B cell (primary cell): ENCODE measurements at regions not wholly inside any gene's neighbourhood (a gene's known extent, or its start where the extent isn't known, plus 50 kb on each side); places are given as distances from the start of the nearest gene placed in this dataset.

Source experiments
- ATAC-seq: fragments of 200-7000 bp; cut with Tn5 transposase; one replicate; pipeline ENCODE4 v1.10.0; 2021; ENCODE audit warnings: low read depth, mild to moderate bottlenecking, moderate number of reproducible peaks, moderate library complexity
- CTCF ChIA-PET: fragments of 350-600 bp; sonication (Branson Sonifier 250); formaldehyde crosslinking; loops from one replicate; lab custom pipeline; 2021; ENCODE audit warnings: antibody characterized with exemption, inconsistent platforms; lab: Charles Lee
- POLR2A ChIA-PET: fragments of 350-600 bp; sonication (Branson Sonifier 250); formaldehyde crosslinking; loops from one replicate; lab custom pipeline; 2021; ENCODE audit warnings: antibody characterized with exemption; lab: Charles Lee
- DNase-seq: peaks from one replicate; pipeline ENCODE4 v3.0.0; 2013
- H2AFZ ChIP-seq: 2 replicates; pipeline ENCODE4 v1.6.1; 2012; ENCODE audit warnings: mild to moderate bottlenecking, low read depth, low read length; ENCODE audit not compliant: insufficient read depth, poor library complexity, severe bottlenecking
- H3K27ac ChIP-seq, 2 donors: 1 replicate in 1 of 2; 2 replicates in 1 of 2; pipeline ENCODE4 v1.5.1; 2012 to 2013; ENCODE audit warnings: low read length in 2 of 2, mild to moderate bottlenecking in 2 of 2, moderate library complexity in 1 of 2
- H3K27me3 ChIP-seq, 4 experiments: fragments of 200-600 bp in 1 of 4; sonication (generic) in 1 of 4; replicated peaks in 1 of 4; 1 replicate in 2 of 4; 2 replicates in 2 of 4; pipeline versions ENCODE4 v1.6.1 to v1.7.0; 2013 to 2016; ENCODE audit warnings: low read length in 3 of 4, mild to moderate bottlenecking in 2 of 4, mixed read lengths in 1 of 4, moderate library complexity in 1 of 4; ENCODE audit not compliant: insufficient read depth in 4 of 4, control insufficient read depth in 3 of 4; ENCODE audit errors: control extremely low read depth in 1 of 4
- H3K36me3 ChIP-seq, 2 experiments: replicated peaks in 1 of 2; 1 replicate in 1 of 2; 2 replicates in 1 of 2; pipeline versions ENCODE4 v1.6.1 to v1.7.1; 2013; ENCODE audit warnings: low read length in 1 of 2; ENCODE audit not compliant: insufficient read depth in 2 of 2, control insufficient read depth in 1 of 2; ENCODE audit errors: control extremely low read depth in 1 of 2, extremely low read depth in 1 of 2
- H3K4me1 ChIP-seq, 2 donors: fragments of 200-600 bp in 1 of 2; sonication (generic) in 1 of 2; 1 replicate in 1 of 2; 2 replicates in 1 of 2; pipeline versions ENCODE4 v1.5.1 to v1.6.1; 2013 to 2017; ENCODE audit warnings: low read length in 2 of 2; ENCODE audit not compliant: control insufficient read depth in 2 of 2, insufficient read depth in 2 of 2
- H3K4me2 ChIP-seq: replicated peaks from 2 replicates; pipeline ENCODE3; 2012; ENCODE audit warnings: mild to moderate bottlenecking, low read depth, low read length; ENCODE audit not compliant: poor library complexity, severe bottlenecking
- H3K4me3 ChIP-seq, 5 experiments: fragments of 200-600 bp in 1 of 5; sonication (generic) in 1 of 5; 1 replicate in 3 of 5; 2 replicates in 2 of 5; pipeline versions ENCODE4 v1.5.1 to v1.7.0; 2011 to 2016; ENCODE audit warnings: low read length in 4 of 5, mild to moderate bottlenecking in 4 of 5, low read depth in 2 of 5, control low read depth in 1 of 5, moderate library complexity in 1 of 5; ENCODE audit not compliant: insufficient read depth in 1 of 5; ENCODE audit errors: control extremely low read depth in 1 of 5, extremely low read depth in 1 of 5
- H3K79me2 ChIP-seq: fragments of 200-600 bp; sonication (generic); one replicate; pipeline ENCODE4 v1.6.0; 2016; ENCODE audit warnings: low read length; ENCODE audit not compliant: control insufficient read depth, insufficient read depth
- H3K9ac ChIP-seq: fragments of 200-600 bp; sonication (generic); 2 replicates; pipeline ENCODE4 v1.6.1; 2017; ENCODE audit warnings: mild to moderate bottlenecking, low read length, moderate library complexity
- H3K9me3 ChIP-seq, 3 donors: one replicate each; pipeline versions ENCODE4 v1.6.1 to v1.7.1; 2013; ENCODE audit warnings: low read length in 2 of 3; ENCODE audit not compliant: control insufficient read depth in 2 of 3, insufficient read depth in 1 of 3; ENCODE audit errors: control extremely low read depth in 1 of 3
- H4K20me1 ChIP-seq: 2 replicates; pipeline ENCODE4 v1.6.0; 2012; ENCODE audit warnings: mild to moderate bottlenecking, low read length; ENCODE audit not compliant: insufficient read depth, control insufficient read depth, poor library complexity, severe bottlenecking
- H3K27ac Mint-ChIP-seq: one replicate; pipeline ENCODE4 v1.8.0; 2021; ENCODE audit warnings: mixed read lengths
- H3K27me3 Mint-ChIP-seq: one replicate; pipeline ENCODE4 v1.8.0; 2021; ENCODE audit warnings: mixed read lengths
- H3K4me1 Mint-ChIP-seq: one replicate; pipeline ENCODE4 v1.8.0; 2021; ENCODE audit warnings: mixed read lengths
- H3K4me3 Mint-ChIP-seq: one replicate; pipeline ENCODE4 v1.8.0; 2021; ENCODE audit warnings: mixed read lengths
- H3K9me3 Mint-ChIP-seq: one replicate; pipeline ENCODE4 v1.8.0; 2022; ENCODE audit warnings: mixed read lengths; ENCODE audit not compliant: insufficient read depth
- CTCF ChIP-seq: fragments of 200-600 bp; IDR thresholded peaks from one replicate; pipeline ENCODE4 v1.8.0; 2022; ENCODE audit warnings: antibody characterized with exemption, mild to moderate bottlenecking
- EZH2 ChIP-seq: IDR thresholded peaks from 2 replicates; pipeline ENCODE4 v1.6.1; 2012; ENCODE audit warnings: borderline replicate concordance, low read depth, mild to moderate bottlenecking, moderate library complexity, low read length; ENCODE audit not compliant: insufficient read depth, poor library complexity, severe bottlenecking
- WGBS: methylation state at CpG from one replicate; pipeline ENCODE4 v1.1.5; 2013; ENCODE audit warnings: missing lambda C conversion rate; ENCODE audit not compliant: insufficient coverage; 5-methylcytosine and 5-hydroxymethylcytosine counted together
- intact Hi-C: fragments of 100-400 bp; cut with micrococcal nuclease; formaldehyde crosslinking; loops from one replicate; pipeline ENCODE4 v1.10.0; 2022

GRCh38 chr16:73161977-73162376 lies 114.0 kb upstream of the ZFHX3 start:
- H3K4me1 Mint-ChIP-seq = peaks cover 8% of the 10 kb centered on the region
- WGBS = 94% methylated on average over 3 of the region's 4 CpGs
- no peak overlapping the region for H3K9ac ChIP-seq
- ChIA-PET CTCF (no interaction called here), POLR2A (no interaction called here)
- no peaks in the 10 kb centered on the region for H3K36me3 ChIP-seq
- peaks cover 2 to 5% of the 10 kb centered on the region in 2 donors for H3K4me1 ChIP-seq
- no peaks in the 10 kb centered on the region for H3K9me3 Mint-ChIP-seq
- no peak overlapping the region for H2AFZ ChIP-seq
- H3K4me3 ChIP-seq = no peak overlapping the region
- DNase-seq (no peak), ATAC-seq (no peak)
- H4K20me1 ChIP-seq = no peaks in the 10 kb centered on the region
- intact Hi-C loops = no loop called here
- H3K27ac Mint-ChIP-seq = no peak overlapping the region
- no peaks in the 10 kb centered on the region for H3K27me3 ChIP-seq
- H3K4me3 Mint-ChIP-seq = no peak overlapping the region
- H3K27me3 Mint-ChIP-seq = peaks cover 3% of the 10 kb centered on the region
- no peaks in the 10 kb centered on the region for H3K79me2 ChIP-seq
- no peak overlapping the region for H3K27ac ChIP-seq
- H3K9me3 ChIP-seq = no peaks in the 10 kb centered on the region
- TF ChIP-seq EZH2 = no peak
- no peak for TF ChIP-seq CTCF
- no peak overlapping the region for H3K4me2 ChIP-seq

- Mint-ChIP-seq H3K27ac (no peak overlapping the region), H3K27me3 (peaks cover 4% of the 10 kb centered on the region), H3K9me3 (no peaks in the 10 kb centered on the region), H3K4me1 (peaks cover 4% of the 10 kb centered on the region), H3K4me3 (no peak overlapping the region)
- Histone ChIP-seq H3K27me3 (no peaks in the 10 kb centered on the region), H3K4me3 (no peak overlapping the region), H4K20me1 (no peaks in the 10 kb centered on the region), H3K4me2 (no peak overlapping the region), H3K36me3 (no peaks in the 10 kb centered on the region), H3K9ac (no peak overlapping the region), H3K27ac (no peak overlapping the region), H2AFZ (no peak overlapping the region), H3K9me3 (no peaks in the 10 kb centered on the region), H3K79me2 (no peaks in the 10 kb centered on the region), H3K4me1 (peaks cover under 1 to 2% of the 10 kb centered on the region in 2 donors)
- ATAC-seq = no peak
- DNase-seq = no peak
- no peak for TF ChIP-seq CTCF
- TF ChIP-seq EZH2 = no peak
- ChIA-PET CTCF (no interaction called here), POLR2A (no interaction called here)
- whole genome bisulfite sequencing = 70% methylated on average over 2 of the region's 5 CpGs
- intact Hi-C loops = no loop called here
Observed at GRCh38 chr16:73159296-73159695, 111.4 kb upstream of the ZFHX3 start.
